ENCODE measurements at regions not wholly inside any gene's neighbourhood (a gene's known extent, or its start where the extent isn't known, plus 50 kb on each side); places are given as distances from the start of the nearest gene placed in this dataset.

DNA sequence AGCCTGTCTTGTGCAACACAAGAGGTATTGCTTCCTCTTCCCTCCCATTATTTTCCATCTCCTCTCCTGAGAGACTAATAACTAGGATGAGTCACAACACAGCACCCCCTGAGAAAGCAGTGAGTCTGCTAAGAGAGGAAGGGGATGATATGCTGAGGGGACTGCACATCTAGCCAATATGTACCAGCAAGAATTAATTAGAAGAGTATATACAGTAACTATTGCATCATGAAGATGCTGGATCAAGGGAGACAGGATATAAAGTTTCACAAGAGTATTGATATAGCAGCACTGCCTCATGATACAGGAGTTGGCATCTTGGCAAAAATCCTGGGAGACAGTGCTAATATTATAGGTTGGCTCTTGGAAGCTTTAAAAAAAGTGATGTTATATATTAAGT is 289.9 kb upstream of the RBMS1 start:
- TF ChIP-seq, protein P1, sequence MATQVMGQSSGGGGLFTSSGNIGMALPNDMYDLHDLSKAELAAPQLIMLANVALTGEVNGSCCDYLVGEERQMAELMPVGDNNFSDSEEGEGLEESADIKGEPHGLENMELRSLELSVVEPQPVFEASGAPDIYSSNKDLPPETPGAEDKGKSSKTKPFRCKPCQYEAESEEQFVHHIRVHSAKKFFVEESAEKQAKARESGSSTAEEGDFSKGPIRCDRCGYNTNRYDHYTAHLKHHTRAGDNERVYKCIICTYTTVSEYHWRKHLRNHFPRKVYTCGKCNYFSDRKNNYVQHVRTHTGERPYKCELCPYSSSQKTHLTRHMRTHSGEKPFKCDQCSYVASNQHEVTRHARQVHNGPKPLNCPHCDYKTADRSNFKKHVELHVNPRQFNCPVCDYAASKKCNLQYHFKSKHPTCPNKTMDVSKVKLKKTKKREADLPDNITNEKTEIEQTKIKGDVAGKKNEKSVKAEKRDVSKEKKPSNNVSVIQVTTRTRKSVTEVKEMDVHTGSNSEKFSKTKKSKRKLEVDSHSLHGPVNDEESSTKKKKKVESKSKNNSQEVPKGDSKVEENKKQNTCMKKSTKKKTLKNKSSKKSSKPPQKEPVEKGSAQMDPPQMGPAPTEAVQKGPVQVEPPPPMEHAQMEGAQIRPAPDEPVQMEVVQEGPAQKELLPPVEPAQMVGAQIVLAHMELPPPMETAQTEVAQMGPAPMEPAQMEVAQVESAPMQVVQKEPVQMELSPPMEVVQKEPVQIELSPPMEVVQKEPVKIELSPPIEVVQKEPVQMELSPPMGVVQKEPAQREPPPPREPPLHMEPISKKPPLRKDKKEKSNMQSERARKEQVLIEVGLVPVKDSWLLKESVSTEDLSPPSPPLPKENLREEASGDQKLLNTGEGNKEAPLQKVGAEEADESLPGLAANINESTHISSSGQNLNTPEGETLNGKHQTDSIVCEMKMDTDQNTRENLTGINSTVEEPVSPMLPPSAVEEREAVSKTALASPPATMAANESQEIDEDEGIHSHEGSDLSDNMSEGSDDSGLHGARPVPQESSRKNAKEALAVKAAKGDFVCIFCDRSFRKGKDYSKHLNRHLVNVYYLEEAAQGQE (IDR thresholded peaks at IDR 0.05; ENCODE audit: unreplicated experiment) = no peak
- TF ChIP-seq, protein P2, sequence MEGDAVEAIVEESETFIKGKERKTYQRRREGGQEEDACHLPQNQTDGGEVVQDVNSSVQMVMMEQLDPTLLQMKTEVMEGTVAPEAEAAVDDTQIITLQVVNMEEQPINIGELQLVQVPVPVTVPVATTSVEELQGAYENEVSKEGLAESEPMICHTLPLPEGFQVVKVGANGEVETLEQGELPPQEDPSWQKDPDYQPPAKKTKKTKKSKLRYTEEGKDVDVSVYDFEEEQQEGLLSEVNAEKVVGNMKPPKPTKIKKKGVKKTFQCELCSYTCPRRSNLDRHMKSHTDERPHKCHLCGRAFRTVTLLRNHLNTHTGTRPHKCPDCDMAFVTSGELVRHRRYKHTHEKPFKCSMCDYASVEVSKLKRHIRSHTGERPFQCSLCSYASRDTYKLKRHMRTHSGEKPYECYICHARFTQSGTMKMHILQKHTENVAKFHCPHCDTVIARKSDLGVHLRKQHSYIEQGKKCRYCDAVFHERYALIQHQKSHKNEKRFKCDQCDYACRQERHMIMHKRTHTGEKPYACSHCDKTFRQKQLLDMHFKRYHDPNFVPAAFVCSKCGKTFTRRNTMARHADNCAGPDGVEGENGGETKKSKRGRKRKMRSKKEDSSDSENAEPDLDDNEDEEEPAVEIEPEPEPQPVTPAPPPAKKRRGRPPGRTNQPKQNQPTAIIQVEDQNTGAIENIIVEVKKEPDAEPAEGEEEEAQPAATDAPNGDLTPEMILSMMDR (conservative IDR thresholded peaks at IDR 0.05; ENCODE audit: low read depth in 2 of 2) = no peak
- TF ChIP-seq EZH2 (IDR thresholded peaks at IDR 0.05; ENCODE audit: low read depth, unreplicated experiment) = no peak
- TF ChIP-seq CREB1 (CRISPR knock-in tag; IDR thresholded peaks at IDR 0.05; ENCODE audit: low read depth) = no peak
- no peak for TF ChIP-seq ZNF331 (CRISPR knock-in tag; IDR thresholded peaks at IDR 0.05; ENCODE audit: low read depth)
- no peak for TF ChIP-seq EZH2phosphoT487 (IDR thresholded peaks at IDR 0.05; ENCODE audit: unreplicated experiment)
- no peak for TF ChIP-seq POLR2AphosphoS5 (IDR thresholded peaks at IDR 0.05; ENCODE audit: low read depth)
- TF ChIP-seq, protein P3, sequence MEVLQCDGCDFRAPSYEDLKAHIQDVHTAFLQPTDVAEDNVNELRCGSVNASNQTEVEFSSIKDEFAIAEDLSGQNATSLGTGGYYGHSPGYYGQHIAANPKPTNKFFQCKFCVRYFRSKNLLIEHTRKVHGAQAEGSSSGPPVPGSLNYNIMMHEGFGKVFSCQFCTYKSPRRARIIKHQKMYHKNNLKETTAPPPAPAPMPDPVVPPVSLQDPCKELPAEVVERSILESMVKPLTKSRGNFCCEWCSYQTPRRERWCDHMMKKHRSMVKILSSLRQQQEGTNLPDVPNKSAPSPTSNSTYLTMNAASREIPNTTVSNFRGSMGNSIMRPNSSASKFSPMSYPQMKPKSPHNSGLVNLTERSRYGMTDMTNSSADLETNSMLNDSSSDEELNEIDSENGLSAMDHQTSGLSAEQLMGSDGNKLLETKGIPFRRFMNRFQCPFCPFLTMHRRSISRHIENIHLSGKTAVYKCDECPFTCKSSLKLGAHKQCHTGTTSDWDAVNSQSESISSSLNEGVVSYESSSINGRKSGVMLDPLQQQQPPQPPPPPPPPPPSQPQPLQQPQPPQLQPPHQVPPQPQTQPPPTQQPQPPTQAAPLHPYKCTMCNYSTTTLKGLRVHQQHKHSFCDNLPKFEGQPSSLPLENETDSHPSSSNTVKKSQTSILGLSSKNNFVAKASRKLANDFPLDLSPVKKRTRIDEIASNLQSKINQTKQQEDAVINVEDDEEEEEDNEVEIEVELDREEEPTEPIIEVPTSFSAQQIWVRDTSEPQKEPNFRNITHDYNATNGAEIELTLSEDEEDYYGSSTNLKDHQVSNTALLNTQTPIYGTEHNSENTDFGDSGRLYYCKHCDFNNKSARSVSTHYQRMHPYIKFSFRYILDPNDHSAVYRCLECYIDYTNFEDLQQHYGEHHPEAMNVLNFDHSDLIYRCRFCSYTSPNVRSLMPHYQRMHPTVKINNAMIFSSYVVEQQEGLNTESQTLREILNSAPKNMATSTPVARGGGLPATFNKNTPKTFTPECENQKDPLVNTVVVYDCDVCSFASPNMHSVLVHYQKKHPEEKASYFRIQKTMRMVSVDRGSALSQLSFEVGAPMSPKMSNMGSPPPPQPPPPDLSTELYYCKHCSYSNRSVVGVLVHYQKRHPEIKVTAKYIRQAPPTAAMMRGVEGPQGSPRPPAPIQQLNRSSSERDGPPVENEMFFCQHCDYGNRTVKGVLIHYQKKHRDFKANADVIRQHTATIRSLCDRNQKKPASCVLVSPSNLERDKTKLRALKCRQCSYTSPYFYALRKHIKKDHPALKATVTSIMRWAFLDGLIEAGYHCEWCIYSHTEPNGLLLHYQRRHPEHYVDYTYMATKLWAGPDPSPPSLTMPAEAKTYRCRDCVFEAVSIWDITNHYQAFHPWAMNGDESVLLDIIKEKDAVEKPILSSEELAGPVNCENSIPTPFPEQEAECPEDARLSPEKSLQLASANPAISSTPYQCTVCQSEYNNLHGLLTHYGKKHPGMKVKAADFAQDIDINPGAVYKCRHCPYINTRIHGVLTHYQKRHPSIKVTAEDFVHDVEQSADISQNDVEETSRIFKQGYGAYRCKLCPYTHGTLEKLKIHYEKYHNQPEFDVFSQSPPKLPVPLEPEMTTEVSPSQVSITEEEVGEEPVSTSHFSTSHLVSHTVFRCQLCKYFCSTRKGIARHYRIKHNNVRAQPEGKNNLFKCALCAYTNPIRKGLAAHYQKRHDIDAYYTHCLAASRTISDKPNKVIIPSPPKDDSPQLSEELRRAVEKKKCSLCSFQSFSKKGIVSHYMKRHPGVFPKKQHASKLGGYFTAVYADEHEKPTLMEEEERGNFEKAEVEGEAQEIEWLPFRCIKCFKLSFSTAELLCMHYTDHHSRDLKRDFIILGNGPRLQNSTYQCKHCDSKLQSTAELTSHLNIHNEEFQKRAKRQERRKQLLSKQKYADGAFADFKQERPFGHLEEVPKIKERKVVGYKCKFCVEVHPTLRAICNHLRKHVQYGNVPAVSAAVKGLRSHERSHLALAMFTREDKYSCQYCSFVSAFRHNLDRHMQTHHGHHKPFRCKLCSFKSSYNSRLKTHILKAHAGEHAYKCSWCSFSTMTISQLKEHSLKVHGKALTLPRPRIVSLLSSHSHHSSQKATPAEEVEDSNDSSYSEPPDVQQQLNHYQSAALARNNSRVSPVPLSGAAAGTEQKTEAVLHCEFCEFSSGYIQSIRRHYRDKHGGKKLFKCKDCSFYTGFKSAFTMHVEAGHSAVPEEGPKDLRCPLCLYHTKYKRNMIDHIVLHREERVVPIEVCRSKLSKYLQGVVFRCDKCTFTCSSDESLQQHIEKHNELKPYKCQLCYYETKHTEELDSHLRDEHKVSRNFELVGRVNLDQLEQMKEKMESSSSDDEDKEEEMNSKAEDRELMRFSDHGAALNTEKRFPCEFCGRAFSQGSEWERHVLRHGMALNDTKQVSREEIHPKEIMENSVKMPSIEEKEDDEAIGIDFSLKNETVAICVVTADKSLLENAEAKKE (CRISPR knock-in tag; IDR thresholded peaks at IDR 0.05) = no peak
- TF ChIP-seq JUNB (IDR thresholded peaks at IDR 0.05; ENCODE audit: unreplicated experiment) = no peak
- TF ChIP-seq STAT1 (IDR thresholded peaks at IDR 0.05; ENCODE audit: unreplicated experiment) = no peak
- TF ChIP-seq, protein P4, sequence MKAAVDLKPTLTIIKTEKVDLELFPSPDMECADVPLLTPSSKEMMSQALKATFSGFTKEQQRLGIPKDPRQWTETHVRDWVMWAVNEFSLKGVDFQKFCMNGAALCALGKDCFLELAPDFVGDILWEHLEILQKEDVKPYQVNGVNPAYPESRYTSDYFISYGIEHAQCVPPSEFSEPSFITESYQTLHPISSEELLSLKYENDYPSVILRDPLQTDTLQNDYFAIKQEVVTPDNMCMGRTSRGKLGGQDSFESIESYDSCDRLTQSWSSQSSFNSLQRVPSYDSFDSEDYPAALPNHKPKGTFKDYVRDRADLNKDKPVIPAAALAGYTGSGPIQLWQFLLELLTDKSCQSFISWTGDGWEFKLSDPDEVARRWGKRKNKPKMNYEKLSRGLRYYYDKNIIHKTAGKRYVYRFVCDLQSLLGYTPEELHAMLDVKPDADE (IDR thresholded peaks at IDR 0.05) = no peak
- no peak for TF ChIP-seq ZNF114 (CRISPR knock-in tag; IDR thresholded peaks at IDR 0.05)
- TF ChIP-seq NANOG (IDR thresholded peaks at IDR 0.05; ENCODE audit: borderline replicate concordance) = no peak
